CD8-positive, alpha-beta memory T cell (primary cell): ENCODE measurements at regions not wholly inside any gene's neighbourhood (a gene's known extent, or its start where the extent isn't known, plus 50 kb on each side); places are given as distances from the start of the nearest gene placed in this dataset.

Source experiments
- CTCF ChIA-PET: fragments of 350-600 bp; sonication (Branson Sonifier 250); formaldehyde crosslinking; loops from one replicate; lab custom pipeline; 2021; ENCODE audit warnings: antibody characterized with exemption; lab: Charles Lee
- POLR2A ChIA-PET: fragments of 350-600 bp; sonication (Branson Sonifier 250); formaldehyde crosslinking; loops from one replicate; lab custom pipeline; 2021; ENCODE audit warnings: antibody characterized with exemption; lab: Charles Lee
- DNase-seq, 5 donors: peaks; one replicate each; pipeline versions ENCODE4 v3.0.0 to v3.0.0-alpha.2; 2020 to 2022; ENCODE audit warnings: mixed read lengths in 1 of 5
- H3K27ac ChIP-seq: one replicate; pipeline ENCODE4 v1.7.0; 2013; ENCODE audit warnings: low read depth, mild to moderate bottlenecking, low read length, moderate library complexity
- H3K27me3 ChIP-seq: 2 replicates; pipeline ENCODE4 v1.7.0; 2013; ENCODE audit warnings: low read length, mild to moderate bottlenecking; ENCODE audit not compliant: insufficient read depth, poor library complexity, severe bottlenecking
- H3K36me3 ChIP-seq: 2 replicates; pipeline ENCODE4 v1.7.0; 2013; ENCODE audit warnings: mild to moderate bottlenecking, low read length, moderate library complexity; ENCODE audit not compliant: insufficient read depth
- H3K4me1 ChIP-seq: 2 replicates; pipeline ENCODE4 v1.7.0; 2013; ENCODE audit warnings: mild to moderate bottlenecking, low read length, moderate library complexity; ENCODE audit not compliant: insufficient read depth
- H3K4me3 ChIP-seq: 2 replicates; pipeline ENCODE4 v1.7.0; 2013; ENCODE audit warnings: mild to moderate bottlenecking, low read length
- H3K9me3 ChIP-seq: 2 replicates; pipeline ENCODE4 v1.7.0; 2013; ENCODE audit warnings: mild to moderate bottlenecking, low read length
- H3K27ac Mint-ChIP-seq, 8 donors: one replicate each; pipeline ENCODE4 v1.8.0; 2020 to 2021; ENCODE audit warnings: mixed read lengths in 8 of 8, mild to moderate bottlenecking in 6 of 8, inconsistent platforms in 3 of 8, moderate library complexity in 3 of 8
- H3K27me3 Mint-ChIP-seq, 2 donors: one replicate each; pipeline ENCODE4 v1.8.0; 2020 to 2021; ENCODE audit warnings: mixed read lengths in 2 of 2, mild to moderate bottlenecking in 1 of 2, moderate library complexity in 1 of 2
- H3K36me3 Mint-ChIP-seq, 3 donors: one replicate each; pipeline ENCODE4 v1.8.0; 2020 to 2021; ENCODE audit warnings: mixed read lengths in 3 of 3, inconsistent platforms in 1 of 3, mild to moderate bottlenecking in 1 of 3
- H3K4me1 Mint-ChIP-seq, 3 donors: one replicate each; pipeline ENCODE4 v1.8.0; 2020 to 2021; ENCODE audit warnings: mixed read lengths in 3 of 3, inconsistent platforms in 1 of 3, mild to moderate bottlenecking in 1 of 3
- H3K4me3 Mint-ChIP-seq, 7 donors: one replicate each; pipeline ENCODE4 v1.8.0; 2020 to 2021; ENCODE audit warnings: mixed read lengths in 7 of 7, mild to moderate bottlenecking in 6 of 7, moderate library complexity in 4 of 7, inconsistent platforms in 2 of 7
- H3K9me3 Mint-ChIP-seq, 5 donors: one replicate each; pipeline ENCODE4 v1.8.0; 2020 to 2022; ENCODE audit warnings: mixed read lengths in 5 of 5, mild to moderate bottlenecking in 3 of 5, moderate library complexity in 2 of 5, inconsistent platforms in 1 of 5

DNA sequence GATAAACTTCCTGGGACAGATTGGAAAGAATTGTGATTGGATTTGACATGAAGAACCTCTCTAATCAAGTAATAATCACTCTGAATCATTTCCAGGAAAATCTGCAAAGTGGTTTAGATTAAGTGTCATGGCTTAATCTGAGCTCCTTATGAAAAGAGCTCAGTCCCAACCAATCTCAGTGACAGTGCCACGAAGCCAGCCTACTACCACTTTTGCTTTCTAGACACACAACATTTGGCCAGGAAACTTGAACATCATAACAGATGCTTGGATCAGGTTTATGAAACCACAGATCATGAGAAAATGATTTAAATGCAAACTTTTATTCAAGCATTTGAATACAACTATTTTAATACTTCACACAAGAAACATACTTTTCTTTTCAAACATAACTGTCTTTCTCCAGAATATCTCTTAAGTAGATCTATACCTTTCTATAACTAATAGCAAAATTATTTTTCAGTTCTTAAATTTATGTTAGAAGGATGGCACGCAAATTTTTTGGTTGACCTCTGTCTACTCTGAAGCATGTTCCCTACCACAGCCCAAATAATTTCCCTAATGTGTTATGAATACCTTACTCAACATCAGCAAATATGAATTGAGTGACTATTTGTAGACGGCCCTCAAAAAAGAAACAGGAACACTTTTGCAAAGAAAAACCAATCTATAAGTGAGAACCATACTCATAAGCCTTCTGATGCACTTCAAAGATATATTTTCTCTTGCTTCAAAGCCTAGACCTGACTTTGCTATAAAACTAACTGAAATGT is 495.0 kb upstream of the ZNF385D start:
- ChIA-PET POLR2A (no interaction called here), CTCF (no interaction called here)
- Histone ChIP-seq H3K9me3 (no peaks in the 10 kb centered on the region), H3K4me1 (no peaks in the 10 kb centered on the region), H3K27me3 (no peaks in the 10 kb centered on the region), H3K27ac (no peak overlapping the region), H3K4me3 (no peak overlapping the region), H3K36me3 (no peaks in the 10 kb centered on the region)
- Mint-ChIP-seq H3K4me3 (no peak overlapping the region), H3K9me3 (peaks cover 3 to 24% (median 10%) of the 10 kb centered on the region in 5 donors), H3K4me1 (no peaks in the 10 kb centered on the region), H3K36me3 (no peaks in the 10 kb centered on the region), H3K27me3 (no peaks in the 10 kb centered on the region), H3K27ac (no peak overlapping the region)
- DNase-seq: no peak

DNA sequence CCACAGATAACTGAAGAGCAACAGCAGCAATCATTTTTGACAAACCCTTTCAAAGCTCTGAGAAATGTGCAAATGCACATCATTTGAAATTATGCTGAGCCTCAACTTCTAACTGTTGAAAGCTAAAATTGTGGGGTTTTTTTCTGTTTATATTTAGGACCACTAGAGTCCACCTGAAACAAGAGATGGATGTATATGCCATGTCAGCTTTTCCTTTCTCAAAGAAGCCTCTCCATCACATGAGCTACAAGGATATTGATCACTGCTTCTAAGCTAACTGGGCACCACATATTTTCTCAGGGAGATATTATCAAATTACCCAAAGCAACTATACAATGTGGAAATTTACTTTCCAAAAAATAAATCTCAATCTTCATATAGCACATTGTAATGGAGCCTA is 498.6 kb upstream of the ZNF385D start:
- Histone ChIP-seq H3K36me3 (no peaks in the 10 kb centered on the region), H3K27me3 (no peaks in the 10 kb centered on the region), H3K9me3 (no peaks in the 10 kb centered on the region), H3K27ac (no peak overlapping the region), H3K4me1 (no peaks in the 10 kb centered on the region), H3K4me3 (no peak overlapping the region)
- DNase-seq: no peak
- Mint-ChIP-seq H3K4me1 (no peaks in the 10 kb centered on the region), H3K27me3 (no peaks in the 10 kb centered on the region), H3K9me3 (peaks cover 0 to 18% (median 4%) of the 10 kb centered on the region in 5 donors), H3K4me3 (no peak overlapping the region), H3K27ac (no peak overlapping the region), H3K36me3 (no peaks in the 10 kb centered on the region)
- ChIA-PET CTCF (no interaction called here), POLR2A (no interaction called here)

DNA sequence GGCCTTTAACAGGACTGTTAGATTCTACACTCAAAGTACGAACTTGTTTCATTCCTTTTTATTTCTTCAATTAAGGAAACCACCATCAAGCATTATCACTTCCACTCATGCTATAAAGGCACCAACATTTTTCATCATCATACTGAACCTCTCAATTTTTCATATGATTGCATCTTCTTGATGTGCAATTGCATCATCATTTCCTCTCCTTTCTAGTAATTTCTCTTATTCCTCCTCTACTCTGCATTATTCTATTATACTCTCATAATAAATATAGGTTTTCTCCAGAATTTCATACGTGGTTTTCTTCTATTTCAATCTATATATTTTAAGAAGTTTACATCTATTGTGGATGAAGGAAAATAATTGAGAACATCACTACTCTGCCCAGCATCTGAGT is 506.2 kb upstream of the ZNF385D start:
- Mint-ChIP-seq H3K4me1 (no peaks in the 10 kb centered on the region), H3K27ac (no peak overlapping the region), H3K4me3 (no peak overlapping the region), H3K9me3 (peaks cover 2 to 21% (median 3%) of the 10 kb centered on the region in 5 donors), H3K27me3 (no peaks in the 10 kb centered on the region), H3K36me3 (no peaks in the 10 kb centered on the region)
- POLR2A ChIA-PET: no interaction called here
- H3K27me3 ChIP-seq: no peaks in the 10 kb centered on the region
- no peaks in the 10 kb centered on the region for H3K36me3 ChIP-seq
- H3K9me3 ChIP-seq: no peaks in the 10 kb centered on the region
- no peak for DNase-seq
- no peak overlapping the region for H3K27ac ChIP-seq
- H3K4me3 ChIP-seq: no peak overlapping the region
- CTCF ChIA-PET: no interaction called here
- H3K4me1 ChIP-seq: no peaks in the 10 kb centered on the region

DNA sequence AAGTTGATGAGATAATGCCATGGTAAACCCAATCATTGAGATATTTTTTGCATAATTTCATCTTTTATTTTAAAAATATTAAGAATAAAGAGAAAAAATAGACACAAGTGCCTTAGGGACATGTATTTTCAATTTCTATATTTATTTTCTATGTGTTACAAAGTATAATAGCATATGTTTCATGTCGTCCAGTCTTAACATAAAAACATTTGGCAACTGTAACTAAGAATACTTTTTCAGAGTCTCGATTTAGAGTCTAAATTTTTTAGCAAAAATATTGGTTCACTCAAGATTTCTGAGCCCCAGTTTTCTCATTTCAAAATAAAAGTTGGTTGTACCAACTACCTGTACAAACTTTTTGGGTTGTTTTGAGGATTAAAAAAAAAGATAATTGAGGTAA is 511.4 kb upstream of the ZNF385D start:
- Mint-ChIP-seq H3K27me3 (no peaks in the 10 kb centered on the region), H3K4me1 (no peaks in the 10 kb centered on the region), H3K36me3 (no peaks in the 10 kb centered on the region), H3K4me3 (no peak overlapping the region), H3K27ac (no peak overlapping the region), H3K9me3 (peaks cover 2 to 25% (median 8%) of the 10 kb centered on the region in 5 donors)
- no peak for DNase-seq
- CTCF ChIA-PET: no interaction called here
- no peak overlapping the region for H3K27ac ChIP-seq
- no peaks in the 10 kb centered on the region for H3K27me3 ChIP-seq
- no peaks in the 10 kb centered on the region for H3K4me1 ChIP-seq
- no peaks in the 10 kb centered on the region for H3K9me3 ChIP-seq
- no peak overlapping the region for H3K4me3 ChIP-seq
- H3K36me3 ChIP-seq: no peaks in the 10 kb centered on the region
- POLR2A ChIA-PET: no interaction called here

DNA sequence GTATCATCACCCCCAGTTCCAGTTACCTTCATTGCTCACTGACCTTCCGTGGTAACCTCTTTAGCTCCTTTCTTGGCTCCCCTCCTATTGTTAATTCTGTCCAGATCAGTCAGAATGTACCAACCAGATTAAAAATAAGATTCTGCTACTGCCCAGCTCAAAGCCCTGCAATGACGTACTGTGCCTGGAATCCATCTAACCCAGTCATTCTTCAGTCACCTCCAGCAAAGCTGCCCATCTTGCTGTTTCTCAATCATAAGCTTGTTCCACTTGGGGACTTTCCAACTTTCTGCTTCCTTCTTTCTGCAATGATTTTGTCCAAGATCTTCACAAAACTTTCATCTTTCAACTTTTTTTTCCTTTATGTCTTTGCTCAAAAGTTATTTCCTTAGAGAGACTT is 512.0 kb upstream of the ZNF385D start:
- Mint-ChIP-seq H3K27me3 (no peaks in the 10 kb centered on the region), H3K9me3 (peaks cover 2 to 24% (median 8%) of the 10 kb centered on the region in 5 donors), H3K4me3 (no peak overlapping the region), H3K36me3 (no peaks in the 10 kb centered on the region), H3K4me1 (no peaks in the 10 kb centered on the region), H3K27ac (no peak overlapping the region)
- no peak overlapping the region for H3K4me3 ChIP-seq
- no peaks in the 10 kb centered on the region for H3K36me3 ChIP-seq
- ChIA-PET POLR2A (no interaction called here), CTCF (no interaction called here)
- no peak overlapping the region for H3K27ac ChIP-seq
- DNase-seq: no peak
- no peaks in the 10 kb centered on the region for H3K4me1 ChIP-seq
- no peaks in the 10 kb centered on the region for H3K9me3 ChIP-seq
- no peaks in the 10 kb centered on the region for H3K27me3 ChIP-seq

DNA sequence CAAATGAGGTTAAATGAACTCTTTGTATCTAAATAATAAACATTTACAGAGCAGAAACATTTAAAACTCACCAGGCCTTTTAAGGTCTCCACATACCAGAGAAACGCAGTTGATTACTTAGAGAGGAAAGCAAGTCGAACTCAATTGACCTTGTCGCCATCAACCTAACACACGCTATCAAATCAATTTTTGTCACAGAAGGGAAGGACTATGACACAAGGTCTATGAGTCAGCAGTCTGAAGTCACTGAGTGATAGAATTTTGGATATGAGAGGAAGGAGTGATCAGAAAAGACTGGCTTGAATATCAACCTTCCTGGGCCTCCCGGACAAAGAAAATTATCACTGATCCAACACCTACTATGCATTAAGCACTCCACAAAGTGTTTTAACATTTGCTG is 514.4 kb upstream of the ZNF385D start:
- ChIA-PET CTCF (no interaction called here), POLR2A (no interaction called here)
- H3K4me1 Mint-ChIP-seq: no peaks in the 10 kb centered on the region
- no peaks in the 10 kb centered on the region for H3K36me3 Mint-ChIP-seq
- no peaks in the 10 kb centered on the region for H3K27me3 ChIP-seq
- peaks cover 0 to 34% (median 7%) of the 10 kb centered on the region in 5 donors for H3K9me3 Mint-ChIP-seq
- H3K9me3 ChIP-seq: no peaks in the 10 kb centered on the region
- no peak overlapping the region for H3K4me3 Mint-ChIP-seq
- H3K4me1 ChIP-seq: no peaks in the 10 kb centered on the region
- no peak overlapping the region for H3K27ac Mint-ChIP-seq
- no peak for DNase-seq
- H3K27ac ChIP-seq: no peak overlapping the region
- no peak overlapping the region for H3K4me3 ChIP-seq
- no peaks in the 10 kb centered on the region for H3K27me3 Mint-ChIP-seq
- H3K36me3 ChIP-seq: no peaks in the 10 kb centered on the region

DNA sequence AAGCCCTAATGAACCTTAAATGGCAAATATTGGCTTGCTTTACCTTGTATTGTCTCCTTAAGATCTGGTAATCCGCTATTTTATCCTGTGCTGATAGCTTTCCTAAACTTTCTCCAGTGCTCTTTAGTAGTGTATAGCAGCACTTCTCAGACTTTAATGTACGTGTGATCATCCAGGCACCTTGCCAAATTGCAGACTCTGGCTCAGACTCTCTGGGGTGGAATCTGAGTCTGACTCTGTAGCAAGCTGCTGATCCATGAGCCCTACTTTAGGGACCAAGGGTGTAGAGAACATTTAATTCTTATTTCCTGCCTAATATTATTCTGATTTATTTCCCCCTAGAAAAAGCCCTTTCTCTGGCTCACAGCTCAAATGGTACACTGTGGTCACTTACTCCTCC is 518.8 kb upstream of the ZNF385D start:
- H3K27ac ChIP-seq: no peak overlapping the region
- H3K27me3 ChIP-seq: no peaks in the 10 kb centered on the region
- POLR2A ChIA-PET: no interaction called here
- H3K36me3 ChIP-seq: no peaks in the 10 kb centered on the region
- H3K27me3 Mint-ChIP-seq: no peaks in the 10 kb centered on the region
- H3K9me3 Mint-ChIP-seq: peaks cover 0 to 27% (median 4%) of the 10 kb centered on the region in 5 donors
- no peak overlapping the region for H3K4me3 Mint-ChIP-seq
- no peaks in the 10 kb centered on the region for H3K4me1 ChIP-seq
- no peak for DNase-seq
- no peak overlapping the region for H3K27ac Mint-ChIP-seq
- no peaks in the 10 kb centered on the region for H3K36me3 Mint-ChIP-seq
- no peaks in the 10 kb centered on the region for H3K9me3 ChIP-seq
- H3K4me3 ChIP-seq: no peak overlapping the region
- H3K4me1 Mint-ChIP-seq: no peaks in the 10 kb centered on the region
- CTCF ChIA-PET: no interaction called here

DNA sequence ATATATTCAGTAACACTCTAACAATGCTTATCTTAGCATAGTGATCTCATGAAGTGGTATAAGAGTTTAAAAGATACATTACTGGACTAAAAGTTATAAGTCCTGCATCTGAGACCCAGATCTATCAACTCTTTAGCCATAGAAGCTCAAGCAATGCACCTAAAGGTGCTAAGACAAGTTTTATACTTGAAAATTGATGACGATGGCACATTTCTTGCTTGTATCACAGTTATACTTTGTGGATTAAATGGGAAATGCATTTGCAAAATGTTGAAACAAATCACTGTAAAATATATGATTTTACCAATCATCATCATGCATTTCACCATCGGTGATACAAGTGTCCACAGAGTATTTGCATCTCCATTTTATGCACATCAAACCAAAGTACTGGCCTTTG is 525.3 kb upstream of the ZNF385D start:
- Mint-ChIP-seq H3K9me3 (peaks cover 0 to 26% (median 2%) of the 10 kb centered on the region in 5 donors), H3K27me3 (no peaks in the 10 kb centered on the region), H3K4me1 (no peaks in the 10 kb centered on the region), H3K4me3 (no peak overlapping the region), H3K36me3 (no peaks in the 10 kb centered on the region), H3K27ac (no peak overlapping the region)
- no peaks in the 10 kb centered on the region for H3K27me3 ChIP-seq
- ChIA-PET POLR2A (no interaction called here), CTCF (no interaction called here)
- H3K4me1 ChIP-seq: no peaks in the 10 kb centered on the region
- DNase-seq: no peak
- no peaks in the 10 kb centered on the region for H3K36me3 ChIP-seq
- H3K9me3 ChIP-seq: no peaks in the 10 kb centered on the region
- H3K4me3 ChIP-seq: no peak overlapping the region
- H3K27ac ChIP-seq: no peak overlapping the region
